Right lung (tissue), 2 donors: ENCODE measurements at regions not wholly inside any gene's neighbourhood (a gene's known extent, or its start where the extent isn't known, plus 50 kb on each side); places are given as distances from the start of the nearest gene placed in this dataset.
"Not testable (repeated sequence)": the region's sequence is repeated elsewhere in the genome, so short reads cannot be mapped to it uniquely, and the experiment has no call there.

ENCODE experiments used
- DNase-seq, 2 donors: peaks; one replicate each; pipeline ENCODE4 v3.0.0-alpha.2; 2013

GRCh38 chr4:1561286-1561990 lies 122.7 kb downstream of the FAM53A start:
- DNase-seq: no peak

GRCh38 chr4:1559896-1560650 lies 124.0 kb downstream of the FAM53A start:
- no peak for DNase-seq

GRCh38 chr4:1558205-1558604 lies 125.9 kb downstream of the FAM53A start:
- no peak for DNase-seq

GRCh38 chr4:1557221-1557597 lies 126.9 kb downstream of the FAM53A start:
- no peak for DNase-seq

- no peak for DNase-seq
Measured at GRCh38 chr4:1556541-1557220, 127.4 kb downstream of the FAM53A start.

- DNase-seq: no peak
Measured at GRCh38 chr4:1554876-1555265, 129.2 kb downstream of the FAM53A start.

GRCh38 chr4:1554246-1554875 lies 129.8 kb downstream of the FAM53A start:
- no peak for DNase-seq

GRCh38 chr4:1553365-1553764 lies 130.7 kb downstream of the FAM53A start:
- DNase-seq: no peak

GRCh38 chr4:1552451-1552850 lies 131.7 kb downstream of the FAM53A start:
- DNase-seq: no peak

GRCh38 chr4:1551211-1551610 lies 132.9 kb downstream of the FAM53A start:
- DNase-seq: no peak

GRCh38 chr4:1550122-1551070 lies 133.7 kb downstream of the FAM53A start:
- DNase-seq: no peak

- DNase-seq: no peak
Measured at GRCh38 chr4:1549638-1550035, 134.5 kb downstream of the FAM53A start.

- peak in 1 of 2 donors; percentile 19 for DNase-seq
Measured at GRCh38 chr4:1548827-1549637, 135.1 kb downstream of the FAM53A start.

- DNase-seq: peak; percentile 21 to 23
Measured at GRCh38 chr4:1547856-1548826, 136.0 kb downstream of the FAM53A start.

- DNase-seq: no peak
Measured at GRCh38 chr4:1547131-1547855, 136.8 kb downstream of the FAM53A start.

- DNase-seq: no peak
Measured at GRCh38 chr4:1544861-1545281, 138.6 kb upstream of the NKX1-1 start.

- not testable (repeated sequence) for DNase-seq
Measured at GRCh38 chr4:1544435-1544834, 138.2 kb upstream of the NKX1-1 start.

GRCh38 chr4:1543976-1544375 lies 137.7 kb upstream of the NKX1-1 start:
- no peak for DNase-seq
